NCI-H146 (cell line): ENCODE measurements at regions not wholly inside any gene's neighbourhood (a gene's known extent, or its start where the extent isn't known, plus 50 kb on each side); places are given as distances from the start of the nearest gene placed in this dataset.

Experiments used
- DNase-seq: peaks from one replicate; lab custom pipeline; 2025; lab: John Stamatoyannopoulos, UW

DNA sequence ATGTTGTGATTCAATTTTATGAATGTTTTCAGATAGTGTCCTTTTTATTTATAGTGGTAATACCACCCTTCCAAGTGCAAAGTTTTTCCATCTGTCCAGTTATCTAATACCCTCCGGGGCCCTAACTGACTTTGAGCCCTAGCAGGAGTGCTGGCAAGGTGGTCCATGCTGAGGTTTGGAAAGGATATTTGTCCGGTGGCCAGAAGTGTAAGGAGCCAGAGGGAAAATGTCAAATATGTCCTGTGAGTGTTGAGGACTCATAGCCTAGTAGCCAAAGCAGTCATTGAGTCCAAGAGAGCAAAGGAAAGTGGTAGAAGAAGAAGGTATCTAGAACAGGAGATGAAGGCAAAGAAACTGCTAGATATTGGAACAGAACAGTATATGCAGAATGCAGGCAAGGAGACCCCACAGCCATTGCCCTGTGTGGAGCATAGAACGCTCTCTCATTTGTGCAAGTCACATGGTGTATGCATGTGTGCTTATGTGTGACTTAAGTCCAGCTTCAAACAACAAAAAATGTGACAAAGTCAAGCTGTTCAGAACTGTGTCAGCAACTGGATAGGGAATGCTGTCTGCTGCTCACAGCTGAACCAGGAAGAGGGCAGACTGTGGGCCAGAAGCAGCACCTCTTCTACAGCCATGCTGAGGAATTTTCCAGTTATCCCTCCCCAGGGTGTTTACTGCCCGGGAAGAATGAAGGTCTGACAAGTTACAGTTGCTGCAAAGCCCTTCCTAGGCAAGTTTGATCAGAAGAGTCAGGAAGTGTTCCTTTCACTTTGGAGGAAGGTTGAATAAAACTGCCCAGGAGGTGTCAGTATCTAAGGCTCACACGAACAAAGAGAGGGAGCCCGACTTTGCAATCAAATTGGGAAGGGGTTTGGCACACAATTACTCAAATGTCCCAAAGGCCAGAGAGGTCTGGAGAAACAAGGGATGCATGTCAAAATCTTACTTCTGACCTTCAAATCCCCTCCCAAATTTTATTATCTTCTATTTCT, 463.3 kb upstream of the DMAC1 start:
- no peak for DNase-seq

DNA sequence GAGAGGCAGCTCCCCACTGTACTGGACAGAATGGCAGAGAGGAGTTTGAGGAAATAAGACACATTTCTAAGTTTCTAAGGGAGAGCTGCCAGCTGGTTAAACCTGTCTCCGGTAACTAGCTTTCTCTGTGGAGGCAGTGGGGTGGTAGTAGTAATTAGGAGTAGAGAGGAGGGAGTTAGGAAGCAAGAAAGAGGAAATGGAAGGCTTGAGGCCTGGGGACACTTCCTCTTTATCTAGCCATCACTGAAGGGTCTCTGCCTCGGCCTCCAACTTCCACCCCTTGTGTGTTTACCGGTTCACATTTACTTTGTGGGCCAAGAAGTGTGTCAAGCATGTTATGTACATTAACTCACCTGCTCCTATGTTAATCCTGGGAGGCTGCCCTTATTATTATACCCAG, 462.2 kb upstream of the DMAC1 start:
- DNase-seq = no peak

DNA sequence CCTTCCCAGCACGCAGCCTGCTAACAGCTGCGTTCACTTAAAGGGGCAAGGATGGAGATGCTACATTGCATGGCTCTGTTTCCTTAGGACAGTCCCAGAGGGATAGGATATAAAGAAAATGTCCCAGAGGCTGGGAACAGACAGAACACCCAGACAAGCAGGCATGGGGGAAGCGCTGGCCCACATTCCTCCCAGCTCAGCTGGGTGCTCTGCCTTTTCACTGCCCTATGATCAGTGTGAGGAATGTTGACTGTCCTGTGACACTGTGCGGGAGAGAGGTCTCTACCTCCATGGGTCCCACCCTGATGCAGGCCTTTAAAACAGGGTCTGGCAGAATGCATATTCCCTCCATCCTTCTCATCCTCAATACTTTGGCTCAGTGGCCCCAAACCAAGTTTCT, 459.4 kb upstream of the DMAC1 start:
- DNase-seq = no peak

DNA sequence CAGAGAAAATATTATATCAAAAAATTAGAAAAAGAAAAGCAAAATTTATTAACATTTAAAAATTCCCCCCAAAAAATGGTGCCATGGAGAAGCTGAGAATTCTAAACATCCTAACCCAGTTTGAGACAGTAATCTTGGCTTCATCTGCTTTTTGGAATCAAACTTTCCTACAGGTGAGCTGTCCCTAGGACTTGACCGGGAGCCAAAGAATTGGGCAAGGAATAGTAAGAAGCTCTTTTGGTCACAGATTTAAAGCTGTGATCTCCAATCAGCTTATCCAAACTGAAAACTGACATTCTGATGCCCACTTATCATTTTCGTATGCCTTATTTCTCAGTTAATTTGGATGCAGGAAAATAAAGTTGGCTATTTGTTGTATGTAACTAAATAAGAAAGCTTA, 457.3 kb upstream of the DMAC1 start:
- no peak for DNase-seq

DNA sequence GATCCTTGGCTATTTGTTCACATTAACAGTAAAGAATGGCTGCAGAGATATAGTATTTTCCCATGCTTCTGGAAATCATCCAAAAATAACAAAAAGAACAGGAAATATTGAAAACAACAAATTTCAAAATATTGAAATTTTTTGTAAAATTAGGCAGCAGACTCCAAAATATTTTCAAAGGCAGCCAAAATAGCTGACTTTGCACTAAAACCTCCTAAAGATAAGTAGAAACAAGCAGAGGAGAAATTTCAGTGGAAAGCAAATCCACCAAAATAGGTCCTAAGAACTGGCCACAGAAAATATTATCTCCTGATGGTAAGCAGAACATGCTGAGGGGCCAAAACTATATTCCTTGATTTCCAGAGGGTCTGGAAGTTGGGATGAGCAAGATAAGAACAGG, 456.3 kb upstream of the DMAC1 start:
- no peak for DNase-seq

DNA sequence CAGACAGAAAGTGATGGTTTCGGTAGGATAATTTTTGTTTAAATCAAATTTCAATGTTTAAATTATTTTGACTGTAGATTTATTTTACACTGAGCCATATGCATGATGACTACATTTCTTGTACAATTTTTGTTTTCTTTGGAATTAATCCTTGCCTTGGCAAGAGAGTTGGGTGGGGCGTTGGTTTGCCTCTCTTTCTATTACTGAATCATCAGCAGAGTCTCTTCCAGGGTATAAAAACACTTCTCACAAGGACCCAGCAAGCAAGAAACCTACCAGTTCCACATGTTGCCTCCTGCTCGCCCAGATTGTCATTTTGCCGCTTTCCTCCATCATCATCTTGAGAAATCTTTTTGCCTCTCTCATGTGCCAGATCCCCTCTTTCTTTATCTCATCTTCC, 455.0 kb upstream of the DMAC1 start:
- no peak for DNase-seq

DNA sequence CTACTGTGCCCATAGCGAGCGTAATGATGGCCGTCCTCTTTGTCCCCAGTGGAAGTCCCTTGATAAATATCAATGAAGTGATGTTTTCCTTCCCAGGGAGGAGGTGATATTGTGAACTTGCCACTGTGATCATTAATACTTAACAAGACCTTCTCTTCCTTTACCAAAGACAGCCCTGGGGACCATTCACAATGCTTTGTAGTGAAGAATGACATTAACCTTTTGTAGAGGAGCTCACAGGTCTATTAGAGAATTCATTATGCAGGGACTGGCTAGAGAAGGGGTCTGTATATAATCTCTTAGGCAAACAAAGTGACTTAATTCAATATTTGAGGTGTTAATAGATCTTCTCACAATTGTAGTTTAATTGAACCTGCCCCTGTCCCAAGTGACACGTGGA, 452.9 kb upstream of the DMAC1 start:
- DNase-seq = peak; percentile 98

DNA sequence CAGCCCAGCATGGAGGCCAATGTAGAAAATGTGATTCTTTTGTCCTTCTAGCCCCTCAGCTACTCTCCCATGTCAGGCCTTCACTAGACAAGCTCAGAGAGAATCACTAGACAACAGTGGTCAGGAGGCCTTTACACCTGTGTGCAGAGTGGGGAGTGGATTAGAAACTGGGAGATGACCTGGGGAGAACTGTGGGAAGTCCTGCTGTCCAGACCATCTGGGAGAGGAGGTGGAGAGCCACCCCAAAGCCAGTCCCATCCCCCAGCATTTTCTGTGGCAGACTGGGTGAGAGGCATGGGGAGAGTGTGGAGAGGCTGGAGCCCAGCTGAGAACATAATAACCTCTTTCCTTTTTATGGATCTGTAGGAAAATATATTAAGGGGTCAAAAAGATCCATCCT, 452.0 kb upstream of the DMAC1 start:
- peak; percentile 81 for DNase-seq

DNA sequence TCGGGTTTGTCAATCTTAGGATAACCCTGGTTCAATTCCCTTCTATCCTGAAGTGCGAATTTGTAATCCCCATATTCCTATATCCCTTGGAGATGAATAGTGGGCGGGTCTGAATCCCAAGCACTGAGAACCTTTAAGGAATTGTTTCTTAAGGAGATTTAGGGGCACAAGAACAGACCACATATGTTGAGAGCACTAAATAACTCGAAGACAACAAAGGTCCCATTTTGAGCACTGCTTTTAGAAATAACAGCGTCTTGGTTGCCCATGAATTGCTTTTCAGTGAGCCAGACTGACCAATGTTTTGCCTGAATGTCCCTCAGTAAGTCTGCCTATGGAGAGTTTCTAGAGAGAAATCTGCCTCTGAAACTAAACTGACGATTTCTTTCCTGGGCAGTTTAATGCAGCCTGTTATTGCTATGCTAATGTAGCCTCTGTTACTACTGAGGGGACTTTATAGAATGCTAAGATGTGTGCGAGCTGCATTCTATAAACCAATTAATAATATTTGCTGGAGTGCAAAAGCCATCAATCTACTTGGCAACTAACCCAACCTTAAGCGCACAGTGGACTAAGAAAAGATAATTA, 445.0 kb upstream of the DMAC1 start:
- DNase-seq = no peak

DNA sequence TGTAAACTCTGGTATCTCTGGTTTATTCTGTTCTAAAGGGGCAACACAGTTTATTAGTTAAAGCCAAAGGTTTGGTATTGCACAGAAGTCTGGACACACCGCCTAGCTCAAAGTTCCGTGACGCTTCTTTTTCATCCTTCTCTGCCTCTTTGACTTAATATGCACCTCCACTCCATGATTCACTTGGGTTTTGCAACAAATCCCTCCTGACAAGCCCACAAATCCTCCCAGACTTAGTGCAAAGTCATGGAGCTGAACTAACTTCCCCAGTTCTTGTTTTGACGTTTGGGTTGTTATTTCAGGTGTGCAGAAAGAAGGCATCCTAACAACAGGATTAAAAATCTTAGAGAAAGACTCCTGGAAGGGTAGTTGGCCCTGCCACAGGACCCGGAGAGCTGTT, 441.6 kb upstream of the DMAC1 start:
- no peak for DNase-seq

DNA sequence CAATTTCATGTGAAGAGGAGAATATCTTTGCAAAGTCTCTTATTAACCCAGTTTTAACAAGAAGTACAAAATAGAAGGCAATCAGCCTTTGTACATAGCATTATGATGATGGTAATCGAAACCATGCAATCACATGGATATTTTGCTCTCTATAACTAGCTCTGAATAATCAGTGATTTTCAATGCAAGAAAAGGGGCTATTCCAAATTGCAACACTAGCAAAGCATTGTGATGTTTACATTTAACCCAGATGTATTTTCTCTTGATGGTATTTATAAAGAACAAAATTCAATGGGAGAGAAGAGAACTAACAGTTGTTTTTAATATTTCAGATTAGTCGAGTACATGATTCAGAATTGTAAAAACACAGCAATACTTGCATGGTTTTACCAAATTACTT, 437.5 kb upstream of the DMAC1 start:
- no peak for DNase-seq

DNA sequence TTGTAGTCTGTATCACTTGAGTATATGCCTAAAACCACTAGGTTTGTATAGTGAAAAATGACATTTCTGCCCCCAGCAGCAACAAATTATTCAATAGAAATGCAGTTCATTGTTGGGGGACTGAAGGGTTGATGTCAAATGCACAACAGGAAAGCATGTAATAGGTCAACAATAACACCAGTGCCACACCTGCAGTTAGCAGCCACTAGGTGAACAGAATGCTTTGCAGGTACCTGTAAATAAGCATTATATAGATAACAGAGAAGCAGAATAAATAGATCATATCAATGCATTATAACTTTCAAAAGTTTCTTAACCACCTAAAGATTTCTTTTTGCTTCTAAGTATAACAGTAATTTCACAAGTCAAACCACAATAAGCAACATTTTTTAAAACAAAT, 435.9 kb upstream of the DMAC1 start:
- DNase-seq = no peak

DNA sequence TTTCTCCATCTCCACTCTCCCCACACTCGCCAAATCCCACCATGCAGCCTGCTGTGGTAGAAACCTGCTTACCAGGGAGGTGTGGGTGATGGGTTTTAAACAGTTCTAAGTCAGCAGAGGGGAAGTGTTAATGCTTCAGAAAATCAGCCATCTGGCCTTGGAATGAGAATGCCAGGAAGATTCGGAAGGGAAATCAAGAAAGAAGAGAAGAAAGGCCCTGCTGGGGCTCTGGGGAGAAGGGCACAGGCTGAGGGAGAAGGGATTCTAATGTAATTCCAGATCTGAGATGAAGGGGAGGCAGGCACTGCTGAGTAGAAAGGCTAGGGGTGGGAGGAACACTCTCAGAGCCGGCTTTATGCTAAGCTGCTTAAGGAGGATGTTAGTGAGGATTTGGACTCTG, 434.7 kb upstream of the DMAC1 start:
- no peak for DNase-seq

DNA sequence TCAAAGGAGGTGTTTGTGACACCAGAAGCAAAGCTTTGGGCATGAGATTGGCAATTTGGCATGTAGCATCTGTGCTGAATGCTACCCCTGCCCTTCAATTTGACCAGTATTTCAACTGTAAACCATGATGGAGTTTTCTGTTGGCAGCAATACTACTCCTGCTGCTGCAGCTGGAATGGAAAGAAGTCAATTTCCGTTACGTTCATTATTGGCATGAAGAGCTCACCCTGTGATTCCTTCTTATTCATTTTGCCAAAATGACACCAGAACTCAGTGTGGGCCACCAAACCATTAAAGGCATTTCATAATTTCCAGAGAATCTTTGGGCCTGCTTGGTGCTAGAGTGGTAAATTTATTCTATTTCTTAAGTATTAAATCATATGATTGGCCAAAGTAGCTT, 433.1 kb upstream of the DMAC1 start:
- no peak for DNase-seq

DNA sequence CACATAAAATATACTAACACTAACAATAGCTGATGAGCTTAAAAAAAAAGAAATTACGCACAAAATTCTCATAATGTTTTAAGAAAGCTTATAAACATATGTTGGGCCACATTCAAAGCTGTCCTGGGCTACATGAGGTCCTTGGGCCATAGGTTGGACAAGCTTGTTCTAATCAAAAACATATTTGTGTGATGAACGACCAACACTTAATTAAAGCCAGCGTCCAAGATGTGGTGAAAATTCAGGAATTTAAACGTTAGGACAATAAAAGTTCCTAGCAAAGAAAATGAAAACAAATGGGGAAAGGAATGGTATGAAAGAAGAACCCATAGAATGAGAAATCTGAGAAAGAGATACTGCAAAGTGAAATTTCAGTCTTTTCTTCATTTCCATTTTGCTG, 429.6 kb upstream of the DMAC1 start:
- DNase-seq = no peak

DNA sequence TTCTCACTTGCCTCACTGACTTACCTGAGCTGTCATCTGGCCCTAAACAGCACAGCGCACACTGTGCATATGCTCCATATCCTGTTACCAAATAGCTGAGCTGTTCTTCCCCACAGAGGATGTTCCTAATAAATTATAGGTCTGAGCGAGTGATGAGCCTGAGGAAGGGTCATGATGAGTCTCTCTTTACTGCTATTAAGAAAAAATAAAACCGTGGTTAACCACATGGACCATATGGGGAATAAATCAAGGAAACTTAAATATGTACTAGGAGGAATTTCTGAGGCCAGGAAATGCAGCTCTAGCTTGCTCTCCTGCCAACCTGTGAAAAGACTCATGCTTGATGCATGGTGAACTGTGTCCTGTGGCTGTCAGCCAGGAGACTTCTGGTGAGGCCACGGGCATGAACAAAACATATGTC, 424.8 kb upstream of the DMAC1 start:
- no peak for DNase-seq

DNA sequence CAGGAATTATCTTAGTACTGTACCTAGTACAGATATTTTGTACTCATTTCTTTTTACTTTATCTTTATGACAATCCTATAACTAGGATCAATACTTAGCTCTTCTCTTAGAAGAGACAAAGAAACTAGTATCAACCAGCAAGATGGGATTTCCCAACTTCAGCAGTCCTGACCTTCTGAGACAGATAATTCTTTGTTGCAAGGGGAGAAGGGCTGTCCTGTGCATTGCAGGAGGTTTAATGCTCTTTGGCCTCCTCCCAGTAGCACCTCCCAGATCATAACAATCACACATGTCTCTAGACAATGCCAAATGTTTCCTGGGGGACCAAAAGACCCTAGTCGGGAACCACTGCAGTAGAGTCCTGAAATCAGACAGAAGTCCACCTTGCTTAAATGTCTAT, 424.3 kb upstream of the DMAC1 start:
- no peak for DNase-seq

DNA sequence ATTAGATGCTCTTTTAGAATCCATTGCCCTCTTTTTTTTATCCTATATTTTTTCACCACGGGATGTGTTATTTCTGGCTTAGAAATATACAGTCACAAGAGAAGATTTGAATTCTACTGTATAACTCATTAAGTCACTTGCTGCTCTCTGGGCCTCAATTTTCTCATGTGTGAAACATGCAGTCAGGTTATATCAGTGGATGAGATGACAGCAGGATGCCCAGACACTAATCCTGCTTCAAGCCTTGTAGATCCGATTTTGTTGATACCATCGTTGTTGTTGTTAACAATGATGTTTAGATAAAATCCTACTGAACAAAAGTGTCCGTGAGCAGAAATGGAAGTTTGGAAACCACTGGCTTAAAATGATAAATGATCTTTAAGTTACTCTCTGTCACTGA, 421.9 kb upstream of the DMAC1 start:
- no peak for DNase-seq

DNA sequence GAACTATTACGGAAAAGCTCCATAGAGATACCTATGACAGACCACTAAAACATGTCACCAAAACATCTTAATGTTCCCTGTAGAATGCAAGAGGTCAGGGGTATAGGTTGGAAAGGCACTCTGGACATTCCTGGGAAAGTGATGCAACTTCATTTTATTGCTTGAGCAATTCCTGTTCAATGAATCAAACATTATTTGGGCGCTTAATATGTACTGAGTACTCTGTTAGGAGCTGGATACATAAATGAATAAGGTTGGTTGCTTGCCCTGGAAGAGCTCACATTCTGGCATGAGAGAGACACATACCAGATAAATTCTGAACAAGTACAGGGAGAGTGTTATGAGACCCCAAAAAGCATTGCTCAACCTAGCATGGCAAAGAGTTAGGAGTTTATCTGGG, 408.9 kb upstream of the DMAC1 start:
- DNase-seq = no peak

DNA sequence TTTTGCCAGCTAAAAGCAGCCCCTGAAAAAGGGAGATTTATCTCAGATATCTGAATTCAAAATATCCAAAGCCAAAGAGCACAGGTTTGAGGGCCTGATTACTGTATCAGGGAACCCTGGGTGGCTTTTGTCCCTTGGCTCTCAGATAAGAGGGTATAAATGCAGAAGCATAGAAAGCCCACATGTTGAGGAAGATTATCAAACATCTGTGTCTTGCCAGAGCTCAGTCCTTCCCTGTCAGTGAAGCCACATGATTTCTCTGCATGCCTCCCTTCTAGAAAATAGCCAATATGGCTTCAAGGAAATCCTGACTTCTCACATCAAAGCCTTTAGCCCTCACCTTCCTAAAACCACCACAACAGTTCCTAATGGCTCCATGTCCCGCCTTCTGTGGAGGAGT, 408.0 kb upstream of the DMAC1 start:
- DNase-seq = no peak

DNA sequence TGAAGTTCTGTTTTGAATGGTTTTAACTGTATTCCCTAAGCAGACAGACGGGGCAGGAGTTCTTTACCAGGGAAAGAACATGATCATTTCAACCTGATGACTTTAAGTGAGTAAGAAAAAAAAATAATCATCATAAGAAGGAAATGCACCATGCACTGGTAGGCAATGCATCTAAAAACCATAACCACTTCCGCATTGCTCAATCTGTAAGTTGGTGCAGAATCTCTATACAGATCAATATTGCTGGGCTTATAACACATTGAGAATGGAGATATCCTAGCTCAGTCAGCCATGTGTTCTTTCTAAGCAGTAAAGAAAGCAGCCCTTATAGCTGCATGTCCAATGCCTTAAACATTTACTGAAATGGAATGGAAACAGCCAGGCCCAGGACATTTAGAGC, 407.1 kb upstream of the DMAC1 start:
- DNase-seq = no peak

DNA sequence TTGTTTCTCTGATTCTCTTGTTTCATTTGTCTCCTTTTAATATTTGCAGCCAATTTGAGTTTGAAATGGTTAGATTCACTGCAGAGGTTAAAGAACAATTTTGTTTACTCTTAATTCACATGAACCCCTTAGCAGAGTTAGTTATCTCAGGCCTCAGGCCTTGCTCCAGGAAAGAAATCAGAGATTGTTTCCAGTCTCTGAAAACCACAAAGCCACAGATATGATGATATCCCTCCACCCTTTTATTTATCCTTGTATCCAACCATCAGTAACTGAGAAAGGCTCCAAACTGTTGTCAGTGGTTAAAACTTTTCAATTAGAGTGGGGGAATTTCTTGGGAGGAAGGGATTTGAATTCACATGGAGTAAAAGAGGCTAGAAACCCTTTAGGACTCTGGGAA, 406.0 kb upstream of the DMAC1 start:
- DNase-seq = no peak

DNA sequence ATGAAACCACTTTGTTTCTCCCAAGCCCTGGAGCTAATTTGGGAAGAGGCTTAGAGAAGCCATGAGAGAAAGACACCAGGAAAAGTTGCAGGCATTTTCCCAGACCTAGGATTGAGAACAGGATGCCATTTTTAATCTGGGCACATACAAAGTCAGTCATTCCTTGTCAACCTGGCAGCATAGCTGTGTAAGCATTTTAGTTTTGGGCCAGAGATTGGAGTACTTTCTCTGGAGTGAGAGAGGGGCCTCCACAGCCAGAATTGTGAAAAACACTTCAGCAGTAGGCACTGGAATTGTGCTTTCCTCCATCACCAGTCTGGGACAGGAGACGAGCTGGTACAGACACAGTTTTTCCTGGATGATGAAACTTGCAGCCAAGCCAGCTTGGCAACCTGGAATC, 390.3 kb upstream of the DMAC1 start:
- DNase-seq = no peak
